Stimulated activated CD4-positive, alpha-beta T cell treated with anti-CD3 and anti-CD28 coated beads, TNF-alpha, amount 100 ng/mL, for 48 hours (primary cell): ENCODE measurements at regions not wholly inside any gene's neighbourhood (a gene's known extent, or its start where the extent isn't known, plus 50 kb on each side); places are given as distances from the start of the nearest gene placed in this dataset.
"Not testable (repeated sequence)": the region's sequence is repeated elsewhere in the genome, so short reads cannot be mapped to it uniquely, and the experiment has no call there.

Experiments
- DNase-seq, 3 donors: peaks; one replicate each; pipeline ENCODE4 v3.0.0-alpha.2; 2020; ENCODE audit warnings: low read depth in 3 of 3

DNA sequence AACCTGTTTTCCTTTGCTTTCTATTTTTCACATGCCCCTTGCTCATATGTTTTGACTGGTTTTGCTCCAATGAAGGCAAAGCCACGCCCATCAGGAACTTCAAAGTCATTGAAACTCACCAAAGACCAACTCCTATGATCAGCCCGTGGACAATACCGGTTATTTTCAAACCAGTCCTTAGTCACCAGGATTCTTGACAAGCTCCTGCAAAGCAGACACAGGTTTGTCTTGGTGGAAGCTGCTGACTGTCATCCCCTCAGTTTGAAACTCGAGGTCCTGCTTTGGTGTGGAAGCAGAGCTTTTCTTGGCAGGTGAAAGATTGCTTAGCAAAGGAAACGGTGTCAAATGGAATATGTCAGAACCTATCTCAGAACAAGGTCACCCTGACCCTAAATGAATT is 384.7 kb upstream of the CXADR start:
- no peak for DNase-seq

DNA sequence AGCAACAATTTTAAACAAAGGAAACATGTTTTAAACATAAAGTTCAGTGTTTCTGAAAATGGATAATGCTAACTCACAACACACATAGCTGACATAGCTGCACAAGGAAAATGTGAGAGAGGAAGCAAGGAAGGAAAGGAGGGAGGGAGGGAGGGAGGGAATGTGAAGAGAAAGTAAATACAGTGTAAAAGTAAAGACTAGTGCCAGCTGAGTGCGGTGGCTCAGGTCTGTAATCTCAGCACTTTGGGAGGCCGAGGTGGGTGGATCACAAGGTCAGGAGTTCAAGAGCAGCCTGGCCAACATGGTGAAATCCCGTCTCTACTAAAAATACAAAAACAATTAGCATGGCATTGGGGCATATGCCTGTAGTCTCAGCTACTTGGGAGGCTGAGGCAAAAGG is 373.7 kb upstream of the CXADR start:
- not testable (repeated sequence) for DNase-seq

DNA sequence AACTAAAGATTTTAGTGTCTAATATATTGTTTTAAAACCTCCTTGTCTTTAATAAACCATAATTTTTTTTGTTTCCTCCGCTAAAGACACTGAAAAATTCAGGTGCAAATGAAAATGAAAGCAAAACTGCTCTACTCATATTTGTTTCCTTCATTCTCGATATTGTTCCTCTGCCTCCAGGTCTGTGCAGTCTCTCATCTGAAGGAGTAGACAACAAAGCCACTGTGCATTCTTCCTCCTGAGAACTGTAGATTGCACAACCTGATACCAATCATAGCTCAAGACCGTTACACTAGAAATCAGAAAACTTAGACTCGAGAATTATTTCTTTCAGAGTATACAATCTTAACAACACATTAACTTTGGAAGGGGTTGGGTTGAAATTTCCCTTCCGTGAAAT is 373.1 kb upstream of the CXADR start:
- no peak for DNase-seq

DNA sequence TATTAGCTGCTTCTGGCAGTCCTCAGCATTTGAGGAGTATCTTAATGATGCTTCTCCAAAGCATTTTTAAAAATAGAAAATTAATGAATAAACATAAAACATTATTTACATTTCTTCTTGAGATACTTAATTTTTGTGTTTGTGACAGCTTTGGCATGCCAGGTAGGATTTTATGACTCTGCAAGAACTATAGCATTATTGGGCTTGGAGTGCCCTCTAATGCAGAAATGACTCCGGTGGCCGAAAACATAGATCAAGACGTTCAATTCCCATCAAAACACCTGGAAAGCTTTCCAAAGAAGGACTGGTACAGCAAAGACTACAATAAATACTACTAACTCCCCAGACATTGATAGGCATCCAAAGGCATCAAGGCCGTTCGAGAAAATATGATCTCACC is 366.4 kb upstream of the CXADR start:
- DNase-seq = no peak

DNA sequence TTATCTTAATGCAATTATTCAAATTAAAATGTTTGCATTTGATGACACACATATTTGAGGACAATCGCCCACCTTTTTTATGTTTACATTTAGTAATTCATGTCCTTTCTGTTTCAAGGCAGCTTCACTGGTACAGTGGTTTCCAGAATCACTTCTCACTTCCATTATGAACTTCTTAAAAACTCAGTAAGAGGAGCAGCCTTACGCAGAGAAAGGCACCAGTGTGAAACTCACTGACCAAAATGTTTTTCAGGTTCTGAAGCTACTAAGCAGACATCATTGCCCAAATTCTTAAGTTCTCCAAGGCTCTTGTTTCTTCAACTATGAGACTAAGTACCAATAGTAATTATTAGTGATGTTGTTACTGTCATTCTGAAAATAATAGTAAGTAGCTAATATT is 353.1 kb upstream of the CXADR start:
- no peak for DNase-seq

DNA sequence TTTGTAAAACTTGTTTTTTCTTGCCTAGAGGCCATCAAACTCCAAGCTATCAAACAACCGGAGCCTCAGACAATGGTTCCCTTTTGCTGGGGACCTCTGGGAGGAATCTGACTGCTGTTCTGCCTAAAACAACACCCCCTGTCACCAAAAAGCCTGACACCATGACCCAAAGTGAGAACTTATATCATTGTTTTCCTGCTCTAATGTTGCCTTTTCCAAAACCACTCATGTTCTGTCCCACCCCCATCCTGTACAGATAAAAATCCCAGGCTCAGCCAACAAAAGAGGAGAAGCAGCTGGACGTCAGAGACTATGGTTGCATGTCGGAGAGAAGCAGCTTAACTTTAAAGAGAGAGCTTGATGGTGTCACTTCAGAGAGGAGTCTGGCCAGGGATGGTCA is 327.2 kb upstream of the CXADR start:
- DNase-seq = no peak

DNA sequence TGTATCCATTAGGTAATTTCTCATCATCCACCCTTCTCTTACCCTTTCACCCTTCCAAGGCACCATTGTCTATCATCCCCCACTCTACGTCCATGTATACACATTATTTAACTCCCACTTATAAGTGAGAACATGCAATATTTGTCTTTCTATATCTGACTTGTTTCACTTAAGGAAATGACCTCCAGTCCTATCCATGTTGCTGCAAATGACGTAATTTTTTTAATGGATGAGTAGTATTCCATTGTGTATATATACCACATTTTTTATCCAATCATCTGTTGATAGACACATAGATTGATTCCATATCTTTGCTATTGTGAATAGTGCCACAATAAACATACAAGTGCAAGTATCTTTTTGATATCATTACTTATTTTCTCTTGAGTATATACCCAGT is 322.9 kb upstream of the CXADR start:
- DNase-seq = no peak

DNA sequence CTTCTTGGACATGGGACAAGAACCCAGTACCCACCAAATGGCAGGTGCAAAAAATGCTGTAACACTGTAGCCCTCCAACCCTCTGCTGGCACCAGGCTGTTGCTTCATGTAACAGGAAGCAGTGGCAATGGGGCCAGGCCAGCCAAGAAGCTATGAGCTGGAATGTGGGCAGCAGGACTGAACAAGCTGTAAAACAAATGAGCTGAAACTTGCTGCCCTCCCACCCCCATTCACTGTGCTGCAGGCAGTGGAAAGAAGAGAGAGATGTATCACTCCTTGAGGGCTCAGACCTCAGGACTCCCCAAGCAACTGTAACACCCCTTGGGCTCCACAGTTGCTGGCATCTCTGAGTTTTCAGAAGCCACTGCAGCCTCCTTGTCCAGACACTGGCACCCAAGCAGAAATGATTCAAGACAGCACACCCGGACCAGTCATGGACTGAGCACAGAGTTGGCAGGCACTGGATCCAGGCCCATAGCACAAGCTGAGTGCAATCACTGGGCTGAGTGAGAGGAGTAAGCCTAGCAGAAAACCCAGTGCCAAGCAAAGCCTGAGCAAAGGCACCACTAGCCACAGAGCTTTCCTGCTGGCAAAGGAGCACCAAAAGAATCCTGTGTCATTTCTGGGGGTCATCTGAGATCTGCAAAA is 321.4 kb upstream of the CXADR start:
- DNase-seq = no peak

DNA sequence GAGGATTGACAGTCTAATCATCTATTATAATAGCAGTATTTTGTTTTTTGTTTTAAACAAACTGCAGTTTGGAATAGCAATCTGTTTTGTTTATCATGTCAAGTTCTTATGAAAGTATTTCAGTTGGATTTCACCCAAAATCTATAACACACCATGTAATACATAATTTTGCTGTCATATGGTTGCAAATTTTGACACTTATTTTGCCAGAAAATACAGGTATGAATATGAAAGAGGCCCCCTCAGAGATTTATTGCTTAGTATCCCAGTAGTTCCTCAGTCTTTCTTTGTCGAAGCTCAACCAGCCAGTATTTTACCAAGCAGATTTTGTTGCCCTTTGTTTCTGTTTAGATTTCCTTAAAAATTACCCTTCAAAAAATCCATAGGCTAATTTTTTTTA is 317.5 kb upstream of the CXADR start:
- no peak for DNase-seq

DNA sequence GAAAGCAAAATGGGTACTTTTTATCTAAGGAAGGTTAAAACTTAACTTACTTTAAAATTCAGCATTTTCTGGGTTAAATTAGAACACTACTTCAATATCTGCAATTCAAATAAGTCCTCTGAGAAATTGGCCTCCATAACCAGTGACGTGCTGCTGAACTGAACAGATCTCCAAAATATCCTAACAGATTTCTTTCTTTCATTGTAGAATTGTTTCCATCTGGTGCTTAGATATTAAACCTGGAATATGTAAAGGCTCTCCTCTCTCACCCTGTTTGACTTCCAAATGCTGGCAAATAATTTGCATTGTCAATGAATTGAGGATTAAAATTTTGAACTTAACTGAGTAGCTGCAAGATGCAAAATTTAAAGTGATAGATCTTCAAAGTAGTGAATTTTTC is 316.9 kb upstream of the CXADR start:
- no peak for DNase-seq

DNA sequence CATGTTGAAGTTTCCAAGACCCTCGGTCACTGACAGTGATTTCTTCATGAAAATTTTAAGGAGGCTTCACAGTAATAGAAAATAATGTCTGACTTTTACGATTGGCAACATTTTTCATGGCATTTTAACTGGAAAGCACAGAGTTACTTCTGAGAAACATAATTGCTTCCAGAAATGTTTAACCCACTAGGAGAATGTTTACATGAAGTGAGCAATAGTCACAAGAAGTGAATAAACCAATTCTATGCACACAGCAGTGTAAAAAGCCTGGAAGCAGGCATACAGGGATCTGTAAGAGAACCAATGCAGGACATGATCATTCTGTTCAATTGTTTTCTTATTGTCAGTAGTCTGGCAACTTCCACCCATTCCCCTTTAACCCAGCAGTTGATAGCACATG is 316.2 kb upstream of the CXADR start:
- no peak for DNase-seq

DNA sequence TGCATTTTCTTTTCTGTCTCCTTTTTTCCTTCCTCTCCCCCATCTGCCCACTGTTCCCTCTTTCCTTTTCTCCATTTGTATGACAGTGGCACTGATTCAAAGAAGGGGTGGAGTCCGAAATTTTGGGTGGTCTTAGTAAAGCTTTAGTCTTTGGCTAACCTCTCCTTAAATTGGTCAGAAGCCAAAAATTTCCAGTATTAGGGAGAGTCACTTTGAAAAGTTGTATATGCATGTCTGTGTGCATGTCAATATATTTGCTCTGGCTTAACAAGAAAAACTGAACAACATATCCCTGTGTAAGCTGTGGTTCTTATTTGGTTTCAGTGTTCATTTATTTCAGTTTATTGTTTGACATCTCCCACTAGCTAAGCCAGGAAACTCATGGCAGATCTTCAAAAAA is 314.8 kb upstream of the CXADR start:
- no peak for DNase-seq

DNA sequence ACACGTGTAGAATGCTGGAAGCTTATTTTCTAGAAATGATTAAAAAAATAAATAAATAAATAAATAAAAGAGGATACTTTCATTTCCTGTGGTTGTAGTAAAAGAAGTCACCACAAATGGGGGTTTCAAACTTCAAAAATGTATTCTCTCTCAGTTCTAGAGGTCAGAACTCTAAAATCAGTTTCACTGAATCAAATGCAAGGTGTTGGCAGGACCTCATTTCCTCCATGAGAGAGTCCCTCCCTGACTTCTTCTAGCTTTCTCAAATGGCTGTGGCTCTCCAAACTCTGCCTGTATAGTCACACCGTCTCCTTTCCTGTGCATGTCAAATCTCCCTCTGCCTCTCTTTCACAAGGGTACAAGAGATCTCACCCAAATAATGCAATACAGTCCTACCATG is 312.6 kb upstream of the CXADR start:
- no peak for DNase-seq

DNA sequence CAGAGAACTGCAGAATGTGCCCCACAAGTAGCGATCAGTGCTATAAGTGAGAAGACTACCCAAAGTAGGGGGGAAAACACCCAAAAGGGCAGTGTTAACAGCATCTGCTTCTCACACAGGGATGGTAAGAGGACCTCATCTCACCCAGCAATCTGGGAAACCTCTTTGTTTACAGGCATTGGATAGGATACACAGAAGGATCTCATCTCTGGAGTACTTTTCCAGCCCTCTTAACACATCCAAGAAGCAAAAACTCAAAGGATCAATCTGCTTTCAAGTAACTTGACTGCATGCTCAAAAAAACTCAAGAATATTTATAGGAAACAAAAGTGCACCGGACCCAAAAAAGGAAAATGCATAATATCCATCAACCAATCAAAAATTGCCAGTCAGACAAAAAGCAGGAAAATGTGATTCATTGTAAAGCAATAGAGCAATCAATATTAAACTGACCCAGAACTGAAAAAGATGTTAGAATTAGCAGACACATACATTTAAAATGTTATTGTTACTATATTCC is 311.0 kb upstream of the CXADR start:
- no peak for DNase-seq

DNA sequence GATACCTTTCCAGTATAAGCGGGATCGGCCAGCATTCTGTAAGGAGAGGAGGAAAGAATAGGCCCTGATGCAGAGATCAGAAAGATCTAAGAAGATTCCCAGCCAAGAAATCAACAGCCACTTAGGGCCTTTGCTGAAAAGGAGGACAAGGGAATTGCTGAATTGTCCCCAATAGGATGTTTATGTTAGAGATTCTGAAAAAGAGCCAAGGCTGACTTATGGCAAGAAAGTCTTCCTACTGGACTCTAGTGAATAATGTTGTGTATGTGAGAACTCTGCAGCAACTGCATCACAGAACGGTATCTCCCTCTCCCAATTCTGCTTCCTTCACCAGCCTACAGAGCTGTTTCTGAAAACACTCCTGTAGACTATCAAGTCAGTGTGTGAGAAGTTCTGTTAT is 298.0 kb upstream of the CXADR start:
- no peak for DNase-seq

DNA sequence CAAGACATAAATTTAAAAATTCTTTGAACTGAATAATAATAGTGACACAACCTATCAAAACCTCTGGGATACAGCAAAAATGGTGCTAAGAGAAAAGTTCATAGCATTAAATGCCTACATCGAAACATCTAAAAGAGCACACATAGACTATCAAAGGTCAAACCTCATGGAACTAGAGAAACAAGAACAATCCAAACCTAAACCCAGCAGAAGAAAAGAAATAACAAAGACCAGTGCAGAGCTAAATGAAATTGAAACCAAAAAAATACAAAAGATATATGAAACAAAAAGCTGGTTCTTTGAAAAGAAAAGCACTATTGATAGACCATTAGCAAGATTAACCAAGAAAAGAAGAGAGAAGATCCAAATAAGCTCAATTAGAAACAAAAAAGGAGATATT is 293.8 kb upstream of the CXADR start:
- not testable (repeated sequence) for DNase-seq

DNA sequence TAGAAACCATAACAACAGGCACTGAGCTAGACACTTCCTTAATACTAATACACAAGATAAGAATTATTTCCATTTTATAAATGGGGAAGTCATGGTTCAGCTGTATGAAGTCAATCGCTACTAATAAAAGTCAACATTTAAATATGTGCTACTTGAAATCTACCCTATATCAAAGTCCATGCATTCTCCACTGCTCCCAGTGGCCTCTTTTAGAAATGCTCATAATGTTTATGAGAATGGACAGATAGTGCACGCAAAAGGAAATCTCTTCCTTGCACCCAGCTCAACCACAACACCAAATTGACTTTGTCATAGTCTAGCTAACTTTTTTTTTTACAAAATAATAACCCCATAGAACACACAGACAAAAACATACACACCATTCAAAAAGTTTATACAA is 281.7 kb upstream of the CXADR start:
- no peak for DNase-seq

DNA sequence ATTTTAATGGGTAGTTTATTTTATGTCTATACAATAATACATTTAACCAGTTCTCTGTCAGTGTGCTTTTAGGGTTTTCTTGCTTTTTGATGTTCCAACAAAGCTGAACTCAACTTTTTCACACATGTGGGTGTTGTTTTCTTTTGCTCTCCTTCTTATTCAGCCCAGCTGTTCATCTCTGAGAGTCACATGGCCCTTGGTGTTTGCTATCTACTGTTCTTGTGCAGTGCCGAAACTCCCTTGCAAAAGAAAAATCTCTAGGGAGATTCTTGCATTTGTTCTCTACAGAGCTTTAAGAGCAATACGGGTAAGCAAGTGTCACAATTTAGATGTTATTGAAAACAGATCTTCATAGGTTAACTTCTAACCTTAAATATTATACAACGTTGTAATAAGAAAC is 281.1 kb upstream of the CXADR start:
- DNase-seq = no peak

DNA sequence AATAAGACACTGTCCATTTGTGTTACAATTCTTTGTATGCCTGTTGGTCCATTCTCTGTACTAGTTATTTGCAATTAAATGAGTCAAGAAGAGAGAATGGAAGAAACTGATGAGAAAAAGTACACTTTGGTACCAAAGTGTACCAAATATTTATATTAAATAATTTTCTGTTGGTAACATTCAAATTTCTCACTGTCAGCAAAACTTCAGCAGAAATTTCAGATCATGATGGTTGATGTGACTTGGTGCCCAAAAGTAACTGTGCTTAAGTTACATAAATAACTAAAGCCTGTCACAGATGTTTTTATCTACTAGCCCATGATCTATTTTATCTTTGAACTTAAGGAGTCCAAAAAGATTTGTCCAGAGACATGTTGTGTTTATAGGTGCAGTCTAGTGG is 274.4 kb upstream of the CXADR start:
- no peak for DNase-seq

DNA sequence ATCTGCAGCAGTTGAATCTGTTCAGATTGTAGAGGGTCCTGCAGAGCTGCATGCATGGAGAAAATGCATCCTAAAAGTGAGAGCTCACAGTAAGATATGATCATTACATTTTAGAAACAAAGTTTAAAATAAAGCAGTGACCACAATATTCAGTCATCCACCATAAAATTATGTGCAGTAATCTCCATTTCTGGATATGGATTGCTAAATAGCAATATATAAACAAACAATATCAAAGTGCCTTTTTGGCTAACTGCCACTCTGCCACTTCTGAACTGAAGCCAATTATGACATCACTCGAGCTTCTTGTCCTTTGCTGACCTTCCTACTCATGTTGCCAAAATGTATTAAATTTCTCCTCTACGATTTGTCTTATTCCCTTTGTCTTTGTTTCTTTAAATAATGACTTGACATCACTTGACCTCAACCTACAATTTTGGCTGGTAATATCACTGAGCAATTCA is 262.0 kb upstream of the CXADR start:
- no peak for DNase-seq

DNA sequence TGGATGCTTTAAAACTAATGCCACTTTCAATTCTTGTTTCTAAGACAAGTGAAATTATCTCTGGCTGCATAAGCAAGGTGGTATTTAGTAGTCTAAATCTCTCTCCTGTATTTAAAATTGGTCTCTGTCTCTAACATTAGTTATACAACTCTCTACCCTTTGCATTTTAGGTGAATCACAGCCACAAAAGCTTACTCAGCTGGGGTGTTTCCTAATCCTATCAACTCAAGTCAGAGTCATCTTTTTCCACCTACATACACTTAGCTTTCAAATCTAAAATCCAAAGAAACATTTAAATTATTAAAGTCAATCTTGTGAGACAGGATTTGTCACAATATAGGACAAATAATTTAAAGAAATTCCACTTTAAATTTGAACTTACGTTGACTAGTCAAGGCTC is 255.1 kb upstream of the CXADR start:
- no peak for DNase-seq

DNA sequence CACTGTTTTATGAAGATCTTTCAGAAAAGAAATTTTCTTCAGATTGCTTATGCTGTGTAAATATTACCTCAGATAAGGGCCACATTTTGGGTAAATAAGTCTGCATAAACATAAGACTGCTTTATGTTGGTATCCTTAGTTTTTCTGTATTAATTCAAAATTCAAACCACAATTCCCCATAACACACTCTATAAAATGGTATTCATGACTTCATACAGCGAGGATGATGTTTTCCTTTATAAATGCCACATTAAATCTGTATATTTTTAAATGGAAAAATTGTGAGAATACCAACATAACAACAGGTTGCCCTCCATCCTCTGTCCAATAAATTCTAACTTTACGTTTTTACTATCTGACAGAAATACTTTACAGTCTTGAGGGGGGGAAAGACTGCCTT is 248.7 kb upstream of the CXADR start:
- no peak for DNase-seq

DNA sequence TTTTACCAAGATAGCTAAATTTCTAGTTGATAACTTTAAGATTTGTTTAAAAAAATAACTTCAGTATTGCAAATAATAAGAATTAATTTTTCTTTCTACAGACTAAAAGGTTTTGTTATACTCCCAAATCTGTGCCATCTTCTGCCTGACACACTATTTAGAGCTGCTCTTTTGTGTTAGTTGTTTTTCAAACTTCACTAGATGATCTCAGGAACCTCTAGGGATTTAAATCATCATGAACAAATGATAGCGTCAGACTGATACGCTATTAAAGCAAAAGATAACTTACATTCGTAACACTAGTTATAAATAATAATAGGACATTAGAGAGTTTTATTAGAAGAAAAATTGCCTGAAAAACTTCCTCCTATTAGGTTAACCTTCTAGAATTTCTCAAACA is 243.1 kb upstream of the CXADR start:
- no peak for DNase-seq

DNA sequence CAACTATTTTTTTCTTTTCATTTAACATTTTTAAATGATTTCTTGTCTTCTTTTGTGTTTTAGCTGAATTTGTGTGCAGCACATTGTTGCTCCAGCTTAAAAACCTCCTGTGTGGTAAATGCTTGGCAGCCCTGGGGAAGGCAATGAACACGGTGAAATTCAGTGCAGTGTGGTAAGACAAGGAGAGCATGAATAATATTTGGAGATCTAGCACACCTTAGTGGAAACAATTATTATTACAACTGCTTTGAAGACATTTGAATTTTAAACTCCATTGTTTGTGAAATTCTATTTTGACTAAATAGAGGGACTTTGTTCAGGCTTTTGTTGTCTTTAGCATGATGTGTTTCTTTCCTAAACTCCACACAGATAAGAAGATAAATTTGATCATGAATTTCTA is 242.6 kb upstream of the CXADR start:
- DNase-seq = no peak
